Left lung (tissue), 4 donors: ENCODE measurements at regions not wholly inside any gene's neighbourhood (a gene's known extent, or its start where the extent isn't known, plus 50 kb on each side); places are given as distances from the start of the nearest gene placed in this dataset.

Experiments
- ATAC-seq: fragments of 200-7000 bp; cut with Tn5 transposase; one replicate; pipeline ENCODE4 v1.9.1; 2020; ENCODE audit warnings: moderate library complexity
- DNase-seq, 4 donors: peaks; one replicate each; pipeline ENCODE4 v3.0.0-alpha.2; 2013 to 2020
- H3K27ac ChIP-seq, 2 donors: fragments of 200-600 bp; sonication (generic) in 1 of 2; one replicate each; pipeline versions ENCODE4 v1.5.0 to v1.8.0; 2020 to 2021
- H3K27me3 ChIP-seq, 2 donors: fragments of 200-600 bp; sonication (generic) in 1 of 2; one replicate each; pipeline versions ENCODE4 v1.5.0 to v1.8.0; 2020 to 2021
- H3K36me3 ChIP-seq, 2 donors: fragments of 200-600 bp; sonication (generic) in 1 of 2; one replicate each; pipeline versions ENCODE4 v1.5.0 to v1.8.0; 2020 to 2021
- H3K4me1 ChIP-seq, 2 donors: fragments of 200-600 bp; one replicate each; pipeline ENCODE4 v1.8.0; 2021
- H3K4me3 ChIP-seq, 2 donors: fragments of 200-600 bp; sonication (generic) in 1 of 2; one replicate each; pipeline versions ENCODE4 v1.5.0 to v1.8.0; 2020 to 2021; ENCODE audit warnings: mild to moderate bottlenecking in 1 of 2
- H3K9me3 ChIP-seq, 2 donors: fragments of 200-600 bp; sonication (generic) in 1 of 2; one replicate each; pipeline versions ENCODE4 v1.5.0 to v1.8.0; 2020 to 2021
- CTCF ChIP-seq, 2 donors: fragments of 200-600 bp; sonication (generic) in 1 of 2; IDR thresholded peaks; one replicate each; pipeline versions ENCODE4 v1.5.0 to v1.8.0; 2021; ENCODE audit warnings: antibody characterized with exemption in 2 of 2
- intact Hi-C, 2 donors: fragments of 100-400 bp; cut with DNase I; formaldehyde crosslinking; loops; one replicate each; pipeline versions ENCODE4 v1.11.2 to v1.14.2; 2022
- donor health status: DM: no; HTN: yes; CAD: no.
- donor health status: DM: no; HTN: no; CAD: no.

GRCh38 chr6:92716638-92717037, 702.7 kb downstream of the EPHA7 start:
- no peaks in the 10 kb centered on the region for H3K27me3 ChIP-seq
- H3K9me3 ChIP-seq: peaks cover 0 to 4% of the 10 kb centered on the region in 2 donors
- H3K4me3 ChIP-seq: no peak overlapping the region
- DNase-seq (no peak), ATAC-seq (no peak)
- no peaks in the 10 kb centered on the region for H3K36me3 ChIP-seq
- H3K4me1 ChIP-seq: no peaks in the 10 kb centered on the region
- intact Hi-C loops: no loop called here
- no peak for TF ChIP-seq CTCF (IDR thresholded peaks at IDR 0.05)
- no peak overlapping the region for H3K27ac ChIP-seq

GRCh38 chr6:92715991-92716390, 703.4 kb downstream of the EPHA7 start:
- Histone ChIP-seq H3K9me3 (peaks cover 0 to 3% of the 10 kb centered on the region in 2 donors), H3K27ac (no peak overlapping the region), H3K36me3 (no peaks in the 10 kb centered on the region), H3K4me1 (no peaks in the 10 kb centered on the region), H3K4me3 (no peak overlapping the region), H3K27me3 (no peaks in the 10 kb centered on the region)
- TF ChIP-seq CTCF (IDR thresholded peaks at IDR 0.05): no peak
- peak in 2 of 4 donors; percentile 7 to 49 for DNase-seq
- no peak for ATAC-seq
- intact Hi-C loops: no loop called here

- no peak for ATAC-seq
Observed at GRCh38 chr6:92714346-92714745, 705.0 kb downstream of the EPHA7 start.

GRCh38 chr6:92710048-92710447, 709.3 kb downstream of the EPHA7 start:
- no peaks in the 10 kb centered on the region for H3K9me3 ChIP-seq
- H3K27me3 ChIP-seq: no peaks in the 10 kb centered on the region
- no peak overlapping the region for H3K27ac ChIP-seq
- no peaks in the 10 kb centered on the region for H3K36me3 ChIP-seq
- H3K4me1 ChIP-seq: no peaks in the 10 kb centered on the region
- DNase-seq: no peak
- intact Hi-C loops: no loop called here
- no peak overlapping the region for H3K4me3 ChIP-seq
- no peak for TF ChIP-seq CTCF (IDR thresholded peaks at IDR 0.05)
- ATAC-seq: no peak

More at GRCh38 chr6:92714346-92714745, 705.0 kb downstream of the EPHA7 start:
- no peak overlapping the region for H3K27ac ChIP-seq
- H3K36me3 ChIP-seq: no peaks in the 10 kb centered on the region
- peak in 2 of 4 donors; percentile 14 to 24 for DNase-seq
- intact Hi-C loops: no loop called here
- TF ChIP-seq CTCF (IDR thresholded peaks at IDR 0.05): no peak
- H3K4me1 ChIP-seq: no peaks in the 10 kb centered on the region
- no peak overlapping the region for H3K4me3 ChIP-seq
- no peaks in the 10 kb centered on the region for H3K27me3 ChIP-seq
- no peaks in the 10 kb centered on the region for H3K9me3 ChIP-seq

GRCh38 chr6:92708945-92709344, 710.4 kb downstream of the EPHA7 start:
- Histone ChIP-seq H3K4me1 (no peaks in the 10 kb centered on the region), H3K4me3 (no peak overlapping the region), H3K9me3 (no peaks in the 10 kb centered on the region), H3K36me3 (no peaks in the 10 kb centered on the region), H3K27me3 (no peaks in the 10 kb centered on the region), H3K27ac (no peak overlapping the region)
- peak; percentile 23 for ATAC-seq
- intact Hi-C loops: no loop called here
- no peak for DNase-seq
- no peak for TF ChIP-seq CTCF (IDR thresholded peaks at IDR 0.05)
